Fibroblast of villous mesenchyme (primary cell): ENCODE measurements at regions not wholly inside any gene's neighbourhood (a gene's known extent, or its start where the extent isn't known, plus 50 kb on each side); places are given as distances from the start of the nearest gene placed in this dataset.

Experiments used
- DNase-seq: peaks from one replicate; pipeline ENCODE4 v3.0.0-alpha.2; 2010; ENCODE audit warnings: low read depth
- H3K4me3 ChIP-seq: 2 replicates; pipeline ENCODE4 v1.5.1; 2011; ENCODE audit warnings: low read depth, mild to moderate bottlenecking, low read length
- TF ChIP-seq, protein P1 (sequence below): IDR thresholded peaks from 2 replicates; pipeline ENCODE4 v1.5.1; 2012; ENCODE audit warnings: low read depth, mild to moderate bottlenecking, low read length; ENCODE audit not compliant: insufficient read depth

- no peak for DNase-seq
- H3K4me3 ChIP-seq: no peak overlapping the region
- TF ChIP-seq, protein P1, sequence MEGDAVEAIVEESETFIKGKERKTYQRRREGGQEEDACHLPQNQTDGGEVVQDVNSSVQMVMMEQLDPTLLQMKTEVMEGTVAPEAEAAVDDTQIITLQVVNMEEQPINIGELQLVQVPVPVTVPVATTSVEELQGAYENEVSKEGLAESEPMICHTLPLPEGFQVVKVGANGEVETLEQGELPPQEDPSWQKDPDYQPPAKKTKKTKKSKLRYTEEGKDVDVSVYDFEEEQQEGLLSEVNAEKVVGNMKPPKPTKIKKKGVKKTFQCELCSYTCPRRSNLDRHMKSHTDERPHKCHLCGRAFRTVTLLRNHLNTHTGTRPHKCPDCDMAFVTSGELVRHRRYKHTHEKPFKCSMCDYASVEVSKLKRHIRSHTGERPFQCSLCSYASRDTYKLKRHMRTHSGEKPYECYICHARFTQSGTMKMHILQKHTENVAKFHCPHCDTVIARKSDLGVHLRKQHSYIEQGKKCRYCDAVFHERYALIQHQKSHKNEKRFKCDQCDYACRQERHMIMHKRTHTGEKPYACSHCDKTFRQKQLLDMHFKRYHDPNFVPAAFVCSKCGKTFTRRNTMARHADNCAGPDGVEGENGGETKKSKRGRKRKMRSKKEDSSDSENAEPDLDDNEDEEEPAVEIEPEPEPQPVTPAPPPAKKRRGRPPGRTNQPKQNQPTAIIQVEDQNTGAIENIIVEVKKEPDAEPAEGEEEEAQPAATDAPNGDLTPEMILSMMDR: no peak
Observed at GRCh38 chr1:234901491-234902049, 227.1 kb downstream of the TOMM20 start.

DNA sequence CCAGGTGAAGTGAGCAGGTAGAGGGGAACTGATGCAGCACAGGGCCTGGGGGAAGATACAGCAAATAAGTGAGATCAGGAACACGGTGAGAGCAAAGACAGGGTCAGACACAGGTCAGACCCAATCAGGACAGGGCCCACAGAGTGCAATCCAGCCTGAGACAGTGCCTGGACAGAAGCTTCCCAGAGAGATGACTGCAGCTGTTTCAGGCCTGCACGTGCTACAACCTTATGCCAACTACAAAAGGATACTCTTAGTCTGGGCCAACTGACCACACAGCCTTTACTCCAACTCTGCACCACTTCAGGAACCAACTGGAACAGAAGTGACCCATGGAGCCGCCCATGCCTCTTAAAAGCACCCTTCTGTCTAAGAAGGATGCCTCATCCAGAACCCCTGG is 228.0 kb downstream of the TOMM20 start:
- no peak overlapping the region for H3K4me3 ChIP-seq
- DNase-seq: no peak
- TF ChIP-seq, protein P1: no peak

- H3K4me3 ChIP-seq: no peak overlapping the region
- no peak for DNase-seq
- TF ChIP-seq, protein P1: no peak
Observed at GRCh38 chr1:234899730-234900072, 228.9 kb downstream of the TOMM20 start.

DNA sequence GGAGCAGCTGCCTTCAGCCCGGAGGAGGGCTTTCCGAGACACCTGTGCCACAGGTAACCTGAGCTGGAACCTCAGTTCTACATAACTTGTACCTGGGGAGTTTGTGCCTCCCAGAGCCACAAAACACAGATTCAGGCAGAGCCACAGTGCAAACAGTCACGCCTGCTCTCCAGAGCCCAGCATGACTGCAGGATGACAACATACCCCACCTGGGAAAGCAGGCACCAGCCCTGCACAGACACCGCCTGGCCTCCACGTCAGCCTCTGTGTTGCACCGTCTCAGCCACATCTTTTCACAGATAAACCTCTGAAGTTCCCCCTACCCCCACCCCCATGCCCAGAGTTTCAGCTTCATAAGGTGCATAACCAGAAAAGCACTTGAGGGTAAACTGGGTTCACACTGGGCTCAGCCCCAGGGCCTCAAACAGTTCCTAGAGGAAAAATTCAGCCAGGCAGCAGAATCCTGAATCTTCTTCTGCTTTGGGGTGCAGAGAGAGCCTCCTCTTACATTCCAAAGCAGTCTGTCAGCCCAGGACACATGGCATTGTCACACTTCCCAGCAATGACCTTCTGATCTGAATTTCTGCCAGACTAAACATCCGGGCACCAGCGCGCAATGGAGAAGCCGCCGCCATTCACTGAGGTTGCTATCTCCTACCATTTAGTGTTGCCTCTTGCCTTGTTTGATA is 229.5 kb downstream of the TOMM20 start:
- peak; percentile 46 for DNase-seq
- H3K4me3 ChIP-seq: no peak overlapping the region
- TF ChIP-seq, protein P1: no peak

DNA sequence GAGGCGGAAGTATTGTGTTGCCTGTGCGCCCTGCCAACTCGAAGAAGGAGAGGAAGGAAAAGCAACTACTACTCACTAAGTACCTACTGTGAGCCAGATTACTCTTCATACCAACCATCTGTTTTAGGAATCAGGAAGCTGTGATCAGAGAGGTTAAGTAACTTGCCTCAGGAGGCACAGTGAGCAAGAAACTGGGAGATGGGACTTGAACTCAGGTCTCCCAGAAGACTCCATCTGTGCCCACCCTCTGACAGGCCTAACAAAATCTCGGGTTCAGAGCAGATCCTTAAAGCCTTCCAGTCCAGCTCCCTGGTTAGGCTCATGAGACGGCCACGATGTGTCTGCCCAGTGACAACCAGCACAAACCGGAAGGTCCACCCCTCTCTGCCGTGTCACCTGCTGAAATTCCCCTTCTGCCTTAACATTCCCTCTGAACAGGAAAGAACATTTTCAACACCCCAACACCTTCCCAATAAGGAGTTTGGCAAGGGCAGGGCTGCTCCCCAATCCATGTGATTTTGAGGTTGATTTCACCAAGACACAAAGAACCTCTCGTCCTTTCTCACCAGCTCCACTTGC is 230.1 kb downstream of the TOMM20 start:
- TF ChIP-seq, protein P1: no peak
- H3K4me3 ChIP-seq: no peak overlapping the region

DNA sequence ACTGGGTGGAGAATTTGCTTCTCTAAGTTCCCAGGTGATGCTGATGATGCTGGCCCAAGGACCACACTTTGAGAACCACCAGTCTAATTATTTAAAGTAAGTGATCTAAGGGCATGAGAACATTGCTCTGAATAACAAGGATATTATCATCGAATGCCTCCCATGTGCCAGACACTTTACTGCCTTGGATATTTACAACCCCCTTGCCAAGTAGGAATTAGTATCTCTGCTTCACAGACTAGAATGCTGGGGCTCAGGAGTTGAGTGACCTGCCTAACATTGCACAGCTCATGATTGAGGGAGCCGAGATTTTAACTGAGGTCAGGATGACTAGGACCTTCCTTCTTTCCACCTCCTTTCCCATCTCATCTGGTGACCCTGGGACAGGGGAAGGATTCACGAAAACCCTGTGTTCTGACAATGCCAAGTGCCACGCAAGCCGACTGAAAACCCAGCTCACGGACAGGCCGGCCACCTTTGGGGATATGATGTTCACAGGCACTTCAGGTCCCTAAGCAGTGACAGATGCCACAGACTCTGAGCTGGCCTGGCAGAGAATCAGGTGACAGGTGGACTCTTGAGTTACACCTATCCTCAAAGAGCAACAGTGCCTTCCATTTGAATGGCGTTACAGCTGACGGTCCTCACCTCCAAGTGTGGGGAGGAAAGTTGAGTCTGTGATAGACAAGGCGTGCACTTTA is 230.7 kb downstream of the TOMM20 start:
- H3K4me3 ChIP-seq: no peak overlapping the region
- TF ChIP-seq, protein P1: no peak
- no peak for DNase-seq

More for the DNA sequence above, 230.1 kb downstream of the TOMM20 start:
- DNase-seq: no peak
